ENCODE measurements at regions not wholly inside any gene's neighbourhood (a gene's known extent, or its start where the extent isn't known, plus 50 kb on each side); places are given as distances from the start of the nearest gene placed in this dataset.

- ChIA-PET POLR2A (interaction anchor here (1.2 to 1.4 kb wide), 4 partner anchors 10 to 291 kb away, joined by 3 to 9 read pairs (median 4); partner anchors contain the start of gene HS3ST1), CTCF (interaction anchor here (0.8 to 1.2 kb wide), 2 partner anchors 9 to 11 kb away, joined by 3 read pairs; no protein-coding TSS in a partner anchor), RAD21 (ENCODE audit: low non-redundant PET in 1 of 2, low total read pairs in 2 of 2, uncharacterized antibody in 2 of 2, unreplicated experiment in 2 of 2) (no interaction called here)
- Histone ChIP-seq H3K79me2 (ENCODE audit: insufficient read depth, low read length) (peaks cover 7% of the 10 kb centered on the region; the same call in 1 of the 2 replicates), H3K27ac (ENCODE audit: low read depth, low read length) (peak overlapping the region; percentile 45), H3K9me3 (ENCODE audit: control insufficient read depth in 1 of 2, insufficient read depth in 1 of 2, low read depth in 1 of 2, low read length in 2 of 2) (peaks cover 0 to 6% of the 10 kb centered on the region in 2 experiments; a peak in 1 of 4 replicates), H3K9ac (ENCODE audit: low read length) (peak overlapping the region; percentile 23; the same call in 1 of the 2 replicates), H3K27me3 (ENCODE audit: insufficient read depth, low read length) (no peaks in the 10 kb centered on the region), H3K4me1 (ENCODE audit: control insufficient read depth in 1 of 2, insufficient read depth in 2 of 2, low read length in 2 of 2) (peaks cover 5 to 45% of the 10 kb centered on the region in 2 experiments; a peak in 3 of 4 replicates), H2AFZ (ENCODE audit: low read depth, low read length, poor library complexity, severe bottlenecking) (peak overlapping the region; percentile 79), H3K9me2 (ENCODE audit: insufficient read depth) (no peaks in the 10 kb centered on the region), H3K4me3 (replicated peaks in 1 of 2; ENCODE audit: low read depth in 1 of 2, low read length in 2 of 2) (no peak overlapping the region), H3K4me2 (ENCODE audit: low read length) (peak overlapping the region; percentile 17; the same call in 1 of the 2 replicates), H3K36me3 (ENCODE audit: control insufficient read depth in 1 of 2, insufficient read depth in 2 of 2, low read length in 2 of 2) (peaks cover 0 to 39% of the 10 kb centered on the region in 2 experiments; a peak in 2 of 4 replicates), H4K20me1 (ENCODE audit: insufficient read depth) (no peaks in the 10 kb centered on the region)
- no peak for TF ChIP-seq REST (IDR thresholded peaks at IDR 0.05; ENCODE audit: low read depth)
- TF ChIP-seq ZNF274 (IDR thresholded peaks at IDR 0.05; ENCODE audit: low read depth, low read length) = no peak
- no peak for TF ChIP-seq JUND (IDR thresholded peaks at IDR 0.05)
- intact Hi-C loops (cut with micrococcal nuclease) = loop anchor here (1.0 to 5.0 kb wide), 4 partner anchors 93 to 1137 kb away; no protein-coding TSS in a partner anchor
- no TSS peak for BruUV-seq (replicated peaks)
- DNase-seq (ENCODE audit: low read depth, low spot score) (no peak), ATAC-seq (peak; percentile 30)
Observed at GRCh38 chr4:11719879-11720278, 291.2 kb upstream of the HS3ST1 start.
